IPS-18a (cell line): ENCODE measurements at regions not wholly inside any gene's neighbourhood (a gene's known extent, or its start where the extent isn't known, plus 50 kb on each side); places are given as distances from the start of the nearest gene placed in this dataset.

Source experiments
- H3K27ac ChIP-seq: one replicate; pipeline ENCODE4 v1.5.1; 2013; ENCODE audit warnings: low read length
- H3K27me3 ChIP-seq: one replicate; pipeline ENCODE4 v1.6.1; 2013; ENCODE audit warnings: mild to moderate bottlenecking, low read length; ENCODE audit not compliant: control insufficient read depth, insufficient read depth
- H3K36me3 ChIP-seq: one replicate; pipeline ENCODE4 v1.6.1; 2013; ENCODE audit warnings: low read depth, low read length; ENCODE audit not compliant: control insufficient read depth
- H3K4me1 ChIP-seq: one replicate; pipeline ENCODE4 v1.6.1; 2013; ENCODE audit warnings: low read depth, low read length; ENCODE audit not compliant: control insufficient read depth
- H3K4me3 ChIP-seq: one replicate; pipeline ENCODE4 v1.5.1; 2013; ENCODE audit warnings: low read length
- H3K9ac ChIP-seq: one replicate; pipeline ENCODE4 v1.6.1; 2013; ENCODE audit warnings: mild to moderate bottlenecking, low read length, moderate library complexity
- H3K9me3 ChIP-seq: one replicate; pipeline ENCODE4 v1.6.1; 2013; ENCODE audit warnings: low read depth, low read length; ENCODE audit not compliant: control insufficient read depth

DNA sequence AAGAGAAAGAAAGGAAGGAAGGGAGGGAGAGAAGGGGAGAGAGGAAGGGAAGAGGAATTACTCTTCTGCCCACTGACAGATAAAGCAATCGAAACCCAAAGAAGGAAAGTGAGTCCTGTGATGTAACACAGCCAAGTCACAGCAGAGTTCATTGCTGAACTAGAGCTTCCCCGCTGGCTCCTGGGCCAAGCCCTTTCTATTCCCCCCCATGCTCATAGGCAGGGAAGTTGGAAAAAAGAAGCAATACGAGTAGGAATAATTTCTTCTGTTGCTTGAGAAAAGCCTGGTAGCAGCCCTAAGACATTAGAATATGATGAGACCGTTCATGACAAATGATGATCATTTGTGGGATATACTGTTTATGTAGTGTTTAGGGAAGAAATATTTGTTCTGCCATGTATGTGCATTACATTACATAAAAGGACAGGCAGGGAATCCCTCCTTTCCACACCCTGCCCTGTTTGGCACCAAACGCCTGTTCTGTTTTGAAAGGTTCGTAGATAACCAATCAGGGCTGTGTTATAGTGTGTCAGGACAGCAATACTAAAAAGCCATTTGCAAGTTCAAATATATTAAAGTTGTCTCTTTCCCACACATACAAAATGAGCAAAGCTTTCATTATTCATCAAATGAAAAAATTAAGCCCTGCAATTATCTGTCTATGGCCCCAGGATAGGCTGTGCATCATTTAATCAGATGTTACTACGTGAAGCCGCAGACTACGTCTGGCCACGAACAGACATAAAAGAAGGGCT is 111.0 kb upstream of the TRPM1 start:
- no peak overlapping the region for H3K4me3 ChIP-seq
- H3K9me3 ChIP-seq, result no peaks in the 10 kb centered on the region
- H3K36me3 ChIP-seq, result no peaks in the 10 kb centered on the region
- H3K27me3 ChIP-seq, result peaks cover 7% of the 10 kb centered on the region
- H3K9ac ChIP-seq, result no peak overlapping the region
- no peak overlapping the region for H3K27ac ChIP-seq
- peaks cover 4% of the 10 kb centered on the region for H3K4me1 ChIP-seq

DNA sequence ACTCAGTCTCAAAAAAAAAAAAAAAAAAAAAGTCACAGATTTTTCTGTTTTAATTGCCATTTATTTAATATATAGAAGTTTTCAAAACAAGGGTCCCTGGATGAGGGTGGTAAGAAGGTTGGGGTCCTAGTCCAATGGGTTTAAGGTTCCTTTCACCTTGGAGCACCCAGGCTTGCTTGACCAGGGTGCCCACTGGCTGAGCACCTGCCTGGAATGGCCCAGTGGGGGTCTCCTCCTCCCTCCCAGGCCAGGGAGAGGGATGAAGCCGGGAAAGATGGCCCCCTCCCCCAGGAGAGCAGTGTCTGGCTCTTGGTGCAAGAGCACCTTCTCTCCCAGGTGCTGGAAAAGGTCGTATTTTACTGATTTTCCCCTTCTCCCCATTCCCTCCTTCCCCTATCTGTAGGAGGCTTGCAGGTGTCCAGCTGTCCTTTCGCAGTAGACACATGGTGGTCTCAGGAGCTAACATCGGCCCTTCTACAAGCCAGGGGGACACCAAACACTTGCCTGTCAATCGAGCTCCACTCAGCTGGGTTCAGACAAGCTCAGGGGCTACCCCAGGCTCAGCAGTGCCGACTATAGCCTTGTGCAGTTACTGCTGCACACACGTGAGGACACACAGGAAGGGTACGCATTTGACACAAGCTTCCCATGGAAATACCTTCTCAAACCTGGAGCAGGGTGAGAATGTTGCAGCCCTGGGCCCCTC is 112.3 kb upstream of the KLF13 start:
- H3K4me1 ChIP-seq, result peaks cover 4% of the 10 kb centered on the region
- H3K27ac ChIP-seq, result no peak overlapping the region
- H3K27me3 ChIP-seq, result peaks cover 7% of the 10 kb centered on the region
- no peaks in the 10 kb centered on the region for H3K9me3 ChIP-seq
- no peak overlapping the region for H3K9ac ChIP-seq
- H3K36me3 ChIP-seq, result no peaks in the 10 kb centered on the region
- H3K4me3 ChIP-seq, result no peak overlapping the region

DNA sequence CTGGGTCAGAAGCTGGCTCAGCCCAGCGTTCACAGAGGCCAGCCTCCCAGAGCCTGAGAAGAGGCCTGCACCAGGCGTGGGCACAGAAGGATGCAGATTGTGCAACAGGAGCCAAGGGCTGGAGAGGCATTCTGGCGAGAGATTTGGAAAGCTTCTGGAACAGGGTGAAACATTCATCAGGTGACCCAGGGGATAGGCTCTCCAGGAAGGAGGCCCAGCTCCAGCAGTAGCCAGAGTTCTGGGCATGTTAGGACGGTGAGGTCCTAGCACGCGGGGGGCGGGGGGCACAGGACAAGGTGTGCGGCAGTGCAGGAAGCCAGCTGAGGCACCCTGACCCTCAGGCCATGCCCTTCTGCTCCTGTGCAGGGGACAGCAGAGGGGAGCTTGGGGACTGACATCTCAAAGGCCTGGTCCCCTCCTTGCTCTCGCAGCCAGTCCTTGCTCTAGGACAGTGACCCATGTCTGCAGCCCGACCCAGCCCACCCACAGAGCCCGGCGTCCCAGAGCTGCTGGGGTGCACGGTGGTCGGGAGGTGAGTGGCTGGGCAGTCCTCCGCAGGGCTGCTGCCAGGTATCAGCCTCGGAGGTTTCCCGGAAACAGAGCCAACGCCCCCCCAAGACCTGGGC is 111.7 kb upstream of the KLF13 start:
- no peak overlapping the region for H3K27ac ChIP-seq
- H3K9ac ChIP-seq, result no peak overlapping the region
- peaks cover 7% of the 10 kb centered on the region for H3K27me3 ChIP-seq
- no peaks in the 10 kb centered on the region for H3K9me3 ChIP-seq
- H3K36me3 ChIP-seq, result no peaks in the 10 kb centered on the region
- peaks cover 4% of the 10 kb centered on the region for H3K4me1 ChIP-seq
- peak overlapping the region; percentile 47 for H3K4me3 ChIP-seq

DNA sequence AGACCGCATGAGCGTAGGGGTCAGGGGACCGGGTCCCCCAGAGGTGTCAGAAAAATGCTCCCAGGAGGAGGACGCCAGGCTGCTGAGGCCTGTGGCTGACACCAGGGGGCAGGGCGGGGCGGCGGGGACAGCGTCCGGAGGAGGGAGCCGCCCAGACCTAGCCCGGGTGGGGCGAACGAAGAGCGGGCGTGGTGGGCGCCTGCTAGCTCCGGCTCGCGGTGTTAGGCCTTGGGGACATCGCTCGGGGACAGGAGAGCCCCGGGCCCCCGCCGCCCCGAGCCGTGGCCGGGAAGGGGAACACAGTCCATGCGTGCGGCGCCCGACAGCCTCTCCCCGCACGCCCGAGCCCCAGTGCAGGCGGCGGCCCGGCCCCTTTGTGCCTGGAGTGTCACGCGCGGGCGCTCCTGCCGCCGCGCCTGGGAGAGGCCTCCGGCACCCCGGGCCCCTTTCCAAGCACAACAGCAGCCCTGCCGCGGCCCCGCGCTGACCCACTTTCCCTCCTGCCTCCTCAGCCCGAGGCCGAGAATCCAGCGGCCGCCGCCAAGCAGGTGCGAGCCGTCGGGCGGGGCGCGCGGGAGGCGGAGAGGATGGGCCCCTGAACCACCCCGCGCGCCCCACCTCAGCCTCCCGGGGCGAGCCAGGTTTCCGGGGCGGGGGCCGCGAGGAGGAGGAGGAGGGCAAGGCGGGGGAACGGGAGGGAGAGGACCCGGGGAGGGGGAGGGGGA is 111.0 kb upstream of the KLF13 start:
- Histone ChIP-seq H3K4me3 (peak overlapping the region; percentile 47), H3K9me3 (no peaks in the 10 kb centered on the region), H3K4me1 (peaks cover 4% of the 10 kb centered on the region), H3K27me3 (peaks cover 7% of the 10 kb centered on the region), H3K9ac (no peak overlapping the region), H3K27ac (no peak overlapping the region), H3K36me3 (no peaks in the 10 kb centered on the region)

DNA sequence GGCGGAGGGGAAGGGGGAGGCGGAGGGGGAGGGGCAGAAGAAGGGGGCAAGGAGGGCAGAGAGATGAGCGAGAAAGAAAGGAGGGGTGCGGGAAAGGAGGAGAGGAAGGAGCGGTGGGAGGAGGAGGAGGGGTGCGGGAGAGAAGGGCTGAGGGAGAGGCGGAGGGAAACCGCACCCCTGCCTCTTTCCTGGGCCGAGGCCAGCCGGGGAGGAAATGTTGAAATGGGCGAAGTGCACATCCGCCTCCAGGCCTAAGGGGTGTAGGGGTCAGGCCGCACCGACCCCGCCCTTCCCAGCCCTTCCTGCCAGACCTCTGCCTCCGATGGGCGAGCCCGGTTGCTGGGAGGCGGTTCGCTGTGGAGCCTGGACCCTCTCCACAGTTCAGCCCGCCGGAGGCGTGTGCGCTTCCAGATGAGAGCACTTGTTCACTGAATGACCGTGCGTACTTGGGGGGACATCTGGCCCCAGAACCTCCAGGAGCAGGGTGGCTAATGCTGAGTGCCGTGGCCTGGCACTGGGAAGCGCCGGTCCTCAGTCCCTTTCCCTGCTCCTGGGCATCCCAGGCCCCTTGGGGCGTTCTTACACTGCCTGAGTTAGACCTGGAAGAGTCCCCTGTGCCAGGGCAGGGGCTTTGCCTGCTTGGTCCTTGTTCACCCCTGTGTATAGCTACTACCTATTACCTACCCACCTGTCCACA is 110.3 kb upstream of the KLF13 start:
- Histone ChIP-seq H3K9ac (no peak overlapping the region), H3K9me3 (no peaks in the 10 kb centered on the region), H3K27ac (no peak overlapping the region)

DNA sequence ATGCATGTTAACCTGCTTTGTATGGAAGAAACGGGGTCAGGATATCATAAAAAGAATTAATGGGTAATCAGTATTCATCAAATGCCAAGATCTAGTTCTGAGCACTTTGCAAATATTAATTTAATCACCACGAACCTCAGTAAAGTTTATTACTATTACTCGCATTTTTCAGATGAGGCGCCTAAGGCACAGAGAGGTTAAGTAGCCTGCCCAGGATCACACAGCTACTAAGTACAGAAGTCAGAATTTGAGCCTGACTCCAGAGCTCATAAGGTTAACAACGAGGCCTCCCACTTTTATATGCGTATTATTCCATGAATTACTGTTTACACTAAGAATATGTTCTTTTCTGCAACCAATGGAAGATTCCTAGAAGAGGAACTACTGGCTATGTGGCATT is 109.6 kb upstream of the KLF13 start:
- Histone ChIP-seq H3K36me3 (no peaks in the 10 kb centered on the region), H3K9ac (no peak overlapping the region), H3K27ac (no peak overlapping the region), H3K4me1 (peaks cover 4% of the 10 kb centered on the region), H3K9me3 (no peaks in the 10 kb centered on the region), H3K4me3 (no peak overlapping the region), H3K27me3 (peaks cover 7% of the 10 kb centered on the region)

More for the DNA sequence above, 110.3 kb upstream of the KLF13 start:
- H3K4me3 ChIP-seq, result peak overlapping the region; percentile 56
- peaks cover 4% of the 10 kb centered on the region for H3K4me1 ChIP-seq
- H3K27me3 ChIP-seq, result peaks cover 7% of the 10 kb centered on the region
- no peaks in the 10 kb centered on the region for H3K36me3 ChIP-seq

DNA sequence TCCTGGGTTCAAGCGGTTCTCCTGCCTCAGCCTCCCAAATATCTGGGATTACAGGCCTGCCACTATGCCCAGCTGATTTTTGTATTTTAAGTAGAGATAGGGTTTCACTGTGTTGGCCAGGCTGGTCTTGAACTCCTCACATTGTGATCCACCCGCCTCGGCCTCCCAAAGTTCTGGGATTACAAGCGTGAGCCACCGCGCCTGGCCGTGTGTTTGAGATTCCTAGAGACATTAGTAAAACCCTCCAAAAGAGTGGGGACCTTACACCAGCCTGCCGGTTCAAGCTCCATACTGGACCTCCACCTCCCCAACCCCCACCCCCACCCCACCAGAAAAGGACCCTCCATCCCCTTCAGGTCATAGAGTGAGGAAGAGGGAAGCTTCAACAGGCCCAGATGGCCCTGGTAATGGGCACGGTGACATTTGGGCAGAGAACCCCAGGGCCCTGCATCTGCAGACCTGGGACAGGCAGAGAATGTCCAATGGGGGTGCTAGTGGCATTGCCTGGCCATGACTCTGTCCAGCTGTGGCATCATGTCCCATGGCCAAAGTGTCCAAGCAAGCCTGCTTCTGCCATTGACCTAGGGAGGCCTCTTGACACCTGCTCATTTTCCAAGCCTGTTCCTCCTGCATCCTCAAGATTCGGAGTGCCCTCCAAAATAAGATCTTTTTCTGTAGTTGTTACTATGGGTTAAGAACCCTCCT is 108.9 kb upstream of the KLF13 start:
- no peak overlapping the region for H3K4me3 ChIP-seq
- H3K36me3 ChIP-seq, result no peaks in the 10 kb centered on the region
- no peak overlapping the region for H3K9ac ChIP-seq
- H3K9me3 ChIP-seq, result no peaks in the 10 kb centered on the region
- H3K4me1 ChIP-seq, result peaks cover 4% of the 10 kb centered on the region
- no peak overlapping the region for H3K27ac ChIP-seq
- peaks cover 7% of the 10 kb centered on the region for H3K27me3 ChIP-seq

DNA sequence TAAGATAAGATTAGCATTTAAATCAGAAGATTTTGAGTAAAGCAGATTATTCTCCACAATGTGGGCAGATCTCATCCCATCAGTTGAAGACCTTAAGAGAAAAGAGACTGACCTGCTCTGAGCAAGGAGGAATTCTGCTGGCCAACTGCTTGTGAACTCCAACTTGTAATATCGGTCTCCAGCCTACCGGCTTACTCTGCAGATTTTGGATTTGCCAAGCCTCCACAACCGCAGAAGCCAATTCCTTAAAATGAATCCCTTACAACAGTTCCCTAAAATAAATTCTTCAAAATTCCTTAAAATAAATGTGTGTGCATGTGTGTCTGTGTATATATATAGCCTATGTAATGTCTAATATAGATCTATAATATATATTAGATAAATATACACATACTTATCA is 107.4 kb upstream of the KLF13 start:
- Histone ChIP-seq H3K9me3 (no peaks in the 10 kb centered on the region), H3K4me1 (peaks cover 10% of the 10 kb centered on the region), H3K9ac (no peak overlapping the region), H3K4me3 (no peak overlapping the region), H3K27me3 (peaks cover 7% of the 10 kb centered on the region), H3K27ac (no peak overlapping the region), H3K36me3 (no peaks in the 10 kb centered on the region)

DNA sequence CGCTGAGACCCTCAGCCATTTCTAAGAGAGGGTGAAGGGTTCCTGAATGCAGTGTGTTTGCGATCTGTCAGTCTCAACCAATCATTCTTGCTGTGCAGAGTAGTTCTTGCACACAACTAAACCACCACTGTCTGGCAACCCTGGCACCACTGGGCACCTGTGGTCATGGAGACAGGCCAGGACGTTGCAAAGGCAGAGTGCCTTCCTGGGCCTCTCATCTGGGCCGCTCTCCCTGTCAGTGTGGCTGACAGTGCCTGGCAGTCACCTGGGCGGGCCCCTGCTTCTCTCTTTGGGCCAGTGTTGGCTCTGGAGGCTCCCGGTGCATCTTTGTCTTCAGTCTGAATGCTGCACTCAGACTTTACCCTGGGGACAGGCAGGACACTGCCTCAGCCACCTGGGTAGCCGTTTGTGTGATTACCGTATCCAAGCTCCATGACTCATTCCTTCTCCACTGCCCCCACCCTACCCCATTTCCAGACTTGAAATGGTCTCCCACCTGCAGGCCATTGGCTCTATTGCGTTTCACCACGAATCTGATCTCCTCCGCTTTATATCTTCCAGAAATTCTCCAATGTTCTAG is 104.6 kb upstream of the KLF13 start:
- Histone ChIP-seq H3K4me3 (no peak overlapping the region), H3K9me3 (no peaks in the 10 kb centered on the region), H3K27ac (no peak overlapping the region), H3K9ac (no peak overlapping the region), H3K4me1 (peaks cover 6% of the 10 kb centered on the region), H3K36me3 (no peaks in the 10 kb centered on the region), H3K27me3 (peaks cover 1% of the 10 kb centered on the region)

DNA sequence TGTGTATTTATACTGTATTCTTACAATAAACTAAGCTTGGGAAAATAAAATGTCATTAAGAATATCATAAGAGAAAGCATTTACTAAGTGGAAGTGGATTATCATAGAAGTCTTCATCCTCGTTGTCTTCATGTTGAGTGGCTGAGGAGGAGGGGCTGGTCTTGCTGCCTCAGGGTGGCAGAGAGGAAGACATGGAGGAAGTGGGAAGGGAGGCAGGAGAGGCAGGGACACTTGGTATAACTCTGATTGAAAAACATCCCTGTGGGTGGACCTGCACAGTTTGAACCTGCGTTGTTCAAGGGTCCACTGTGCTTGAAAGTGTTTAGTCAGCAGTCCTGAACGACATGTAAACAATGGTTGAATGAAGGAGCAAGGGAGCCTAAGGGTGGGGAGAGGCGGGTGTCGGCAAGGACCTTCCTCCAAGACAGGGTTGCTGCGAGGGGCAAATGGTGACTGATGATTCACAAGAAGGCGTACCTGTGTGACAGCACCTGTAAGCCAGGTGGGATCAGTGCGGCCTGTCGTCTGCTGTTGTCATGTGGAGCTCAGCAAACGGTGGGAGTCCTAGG is 103.8 kb upstream of the KLF13 start:
- no peak overlapping the region for H3K9ac ChIP-seq
- H3K4me1 ChIP-seq, result peaks cover 6% of the 10 kb centered on the region
- H3K4me3 ChIP-seq, result no peak overlapping the region
- H3K9me3 ChIP-seq, result no peaks in the 10 kb centered on the region
- no peaks in the 10 kb centered on the region for H3K27me3 ChIP-seq
- H3K27ac ChIP-seq, result no peak overlapping the region
- H3K36me3 ChIP-seq, result no peaks in the 10 kb centered on the region
